GM19240 (cell line): ENCODE measurements at regions not wholly inside any gene's neighbourhood (a gene's known extent, or its start where the extent isn't known, plus 50 kb on each side); places are given as distances from the start of the nearest gene placed in this dataset.

ENCODE experiments used
- DNase-seq: peaks from one replicate; pipeline ENCODE4 v3.0.0; 2011; ENCODE audit warnings: low spot score; ENCODE audit not compliant: insufficient read length

DNA sequence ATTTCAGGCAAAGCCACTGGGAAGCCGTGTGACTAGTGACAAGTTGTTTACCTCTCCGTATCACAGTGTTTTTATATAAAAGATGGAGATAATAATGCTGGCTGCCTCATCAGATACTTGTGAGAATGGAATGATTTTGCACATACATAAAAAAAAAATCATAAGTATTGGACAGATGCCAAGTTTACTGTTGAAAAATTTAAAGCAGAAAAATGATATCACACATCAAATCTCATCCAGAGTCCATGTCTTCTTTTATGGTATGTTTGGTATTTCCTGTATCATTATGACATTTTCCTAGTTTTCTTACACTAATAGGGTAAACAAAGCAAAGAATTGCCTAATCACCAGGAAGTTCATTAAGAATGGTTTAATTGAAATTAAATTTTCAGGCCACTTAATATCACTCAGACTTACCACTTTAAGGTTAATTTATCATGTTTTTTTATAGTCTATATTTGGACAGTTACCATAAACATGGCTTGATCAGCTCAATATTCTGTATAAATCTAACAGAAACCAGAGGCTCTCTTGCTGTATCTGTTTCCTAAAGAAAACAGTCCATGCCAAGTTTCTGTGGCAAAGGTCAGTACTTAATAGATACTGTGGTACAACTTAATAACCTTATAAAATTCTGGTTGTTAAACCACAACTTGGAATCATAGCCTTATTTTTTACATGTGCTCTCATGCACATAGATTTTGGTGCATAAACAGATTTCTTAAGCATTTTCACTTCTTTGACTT, 656.5 kb upstream of the RIOK2 start:
- DNase-seq: no peak

DNA sequence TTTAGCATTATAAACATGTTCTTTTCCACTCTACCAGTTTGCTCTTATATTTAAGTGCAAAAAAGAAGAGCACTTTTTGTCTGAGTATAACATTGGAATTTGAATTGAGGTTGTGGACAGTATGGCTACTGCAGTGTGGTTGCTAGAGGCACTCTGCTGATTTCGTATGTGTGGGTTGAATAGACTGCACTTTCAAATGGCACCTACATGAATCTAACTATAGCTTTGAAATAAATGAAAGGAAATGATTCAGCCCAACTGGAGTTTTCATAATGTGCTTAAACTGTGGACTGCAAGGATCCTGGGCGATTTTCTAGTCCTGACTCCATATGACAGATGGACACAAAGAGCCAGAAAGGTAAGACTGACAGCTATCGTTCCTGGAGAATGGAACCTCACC, 657.6 kb upstream of the RIOK2 start:
- no peak for DNase-seq

DNA sequence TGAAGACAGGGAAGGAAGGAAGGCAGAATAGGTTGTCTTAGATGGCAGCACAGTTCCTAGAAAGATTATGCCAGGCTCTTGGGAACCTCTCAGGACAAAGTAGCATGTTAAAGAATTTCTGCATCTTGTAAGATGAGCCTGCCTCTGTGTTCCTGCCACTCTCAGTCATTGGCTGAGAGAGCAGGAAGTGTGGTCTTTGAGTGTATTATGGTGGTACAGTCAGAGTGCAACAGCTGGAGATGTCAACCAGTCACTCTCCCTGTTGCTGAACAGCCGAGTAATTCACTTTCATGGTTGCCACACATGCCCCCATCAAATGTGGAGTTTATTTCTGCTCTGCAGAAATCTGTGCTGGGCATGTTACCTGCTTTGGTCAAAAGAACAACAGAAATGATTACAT, 659.6 kb upstream of the RIOK2 start:
- no peak for DNase-seq

DNA sequence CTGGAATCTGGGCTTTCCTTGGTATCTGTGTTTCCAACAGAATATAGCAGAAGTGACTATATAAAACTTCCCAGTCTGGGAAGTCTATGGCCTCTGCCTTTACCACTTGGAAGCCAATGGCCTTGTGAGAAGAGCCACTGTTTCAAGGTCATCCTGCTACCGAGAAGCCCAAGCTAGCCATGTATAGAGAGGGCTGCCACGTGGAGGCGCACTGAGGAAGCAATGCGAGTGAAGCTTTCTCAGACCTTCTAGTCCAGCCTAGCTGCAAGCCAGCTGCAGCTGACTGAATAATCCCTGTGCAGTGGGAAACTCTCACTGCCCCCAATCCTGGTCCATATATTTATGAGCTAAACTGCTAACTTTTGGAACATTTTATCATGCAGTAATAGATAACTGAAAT, 661.8 kb upstream of the RIOK2 start:
- no peak for DNase-seq

DNA sequence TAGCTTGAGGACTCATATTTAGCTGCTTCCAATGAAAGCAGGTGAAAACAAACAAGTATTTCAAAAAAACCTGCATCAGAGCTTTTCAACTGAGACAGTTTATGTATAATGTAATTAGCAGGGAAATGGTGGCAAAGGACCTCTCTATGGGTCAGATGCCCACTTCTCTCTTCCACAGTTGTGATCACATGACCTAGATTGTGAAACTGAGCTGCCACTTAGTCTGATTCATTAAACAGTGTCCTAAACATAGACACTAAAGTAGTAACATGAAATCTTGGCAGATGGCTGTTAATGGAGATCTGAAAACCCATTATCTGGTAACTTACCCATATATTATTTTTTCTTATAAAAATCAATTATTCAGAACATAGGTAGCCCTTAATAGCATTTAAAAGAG, 663.6 kb upstream of the RIOK2 start:
- DNase-seq: no peak

DNA sequence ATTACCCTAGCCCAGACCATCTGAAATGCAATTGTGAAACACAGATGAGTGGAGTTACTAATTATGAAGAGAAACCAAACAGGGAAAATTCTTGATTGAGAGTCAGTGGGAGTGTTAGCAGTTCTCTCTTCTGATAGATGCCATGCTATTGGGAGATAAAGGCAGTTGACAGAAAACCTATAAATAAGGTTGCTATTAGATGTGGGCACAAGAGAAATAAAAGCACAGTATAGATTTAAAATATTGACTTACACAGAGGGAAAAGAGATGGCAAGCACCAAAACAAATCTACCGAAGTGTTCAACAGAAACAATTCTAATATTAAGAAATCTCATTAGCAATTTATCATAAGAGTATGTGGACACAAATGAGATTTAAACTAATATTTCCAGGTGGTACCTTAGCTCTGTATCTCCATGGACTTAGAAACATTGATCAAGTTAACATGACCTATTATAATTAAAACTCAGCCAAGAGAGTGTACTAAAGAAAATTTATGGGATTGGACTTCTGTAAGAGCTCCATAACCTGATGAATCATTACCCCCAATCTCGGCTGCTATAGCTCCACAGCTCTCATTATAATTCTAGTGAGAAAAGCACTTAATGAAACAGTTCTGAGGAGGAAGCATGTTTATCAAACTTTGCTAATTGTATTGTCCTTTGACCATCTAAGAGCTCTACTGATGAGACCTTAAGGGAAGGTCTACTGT, 665.0 kb upstream of the RIOK2 start:
- DNase-seq: no peak

DNA sequence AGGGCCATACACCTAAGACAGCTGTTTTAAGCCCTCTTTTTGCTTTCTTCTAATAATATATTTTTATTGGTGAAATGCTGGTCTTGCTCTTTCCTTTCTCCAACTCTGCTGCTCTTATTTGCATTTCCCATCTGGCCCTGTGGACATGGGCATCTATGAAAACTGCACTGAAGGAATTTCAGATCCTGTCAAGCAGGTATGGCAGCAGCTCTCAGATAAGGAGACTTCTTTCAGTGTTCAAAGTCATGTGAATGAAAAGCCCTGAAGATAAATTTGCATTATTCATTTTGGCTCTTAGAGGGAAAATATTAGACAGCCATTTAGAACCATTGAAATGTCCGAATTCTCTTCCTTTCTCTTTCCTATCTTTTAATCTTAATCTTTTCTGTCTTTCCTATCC, 668.0 kb upstream of the RIOK2 start:
- no peak for DNase-seq

DNA sequence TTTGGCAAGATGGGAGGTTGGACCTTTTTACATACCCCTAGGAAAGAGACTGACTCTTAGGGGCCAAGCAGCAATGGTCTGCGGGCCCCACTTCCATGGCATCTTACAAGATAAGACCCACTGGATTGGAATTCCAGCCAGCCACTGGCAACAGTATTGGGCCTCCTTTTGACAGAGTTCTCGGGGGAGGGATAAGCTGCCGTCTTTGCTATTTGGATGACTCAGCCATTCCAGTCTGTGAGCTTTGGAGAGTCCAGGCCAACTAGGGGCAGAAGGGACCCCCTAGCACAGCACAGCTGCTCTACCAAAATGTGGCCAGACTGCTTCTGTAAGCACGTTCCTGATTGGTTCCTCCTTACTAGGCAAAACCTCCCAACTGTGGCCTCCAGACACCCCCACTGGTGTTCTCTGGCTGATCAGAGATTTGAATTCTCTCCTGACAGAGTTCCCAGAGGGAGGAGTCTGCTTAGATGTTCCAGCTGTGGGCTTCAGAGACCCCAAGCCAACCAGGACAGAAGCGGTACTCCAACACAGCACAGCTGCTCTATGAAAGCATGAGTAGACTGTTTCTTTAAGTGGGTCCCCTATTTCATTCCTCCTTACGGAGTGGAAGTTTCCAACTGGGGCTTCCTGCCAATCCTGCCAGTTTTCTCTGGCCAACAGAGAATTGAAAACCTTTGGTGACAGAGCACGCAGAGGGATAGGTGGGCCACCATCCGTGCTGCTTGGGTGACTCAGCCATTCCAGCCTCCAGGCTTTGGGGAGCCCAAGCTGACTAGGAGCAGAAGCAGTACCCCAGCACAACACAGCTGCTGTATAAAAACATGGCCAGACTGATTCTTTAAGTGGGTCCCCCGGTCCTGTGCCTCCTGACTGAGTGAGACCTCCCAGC, 672.1 kb upstream of the RIOK2 start:
- no peak for DNase-seq

DNA sequence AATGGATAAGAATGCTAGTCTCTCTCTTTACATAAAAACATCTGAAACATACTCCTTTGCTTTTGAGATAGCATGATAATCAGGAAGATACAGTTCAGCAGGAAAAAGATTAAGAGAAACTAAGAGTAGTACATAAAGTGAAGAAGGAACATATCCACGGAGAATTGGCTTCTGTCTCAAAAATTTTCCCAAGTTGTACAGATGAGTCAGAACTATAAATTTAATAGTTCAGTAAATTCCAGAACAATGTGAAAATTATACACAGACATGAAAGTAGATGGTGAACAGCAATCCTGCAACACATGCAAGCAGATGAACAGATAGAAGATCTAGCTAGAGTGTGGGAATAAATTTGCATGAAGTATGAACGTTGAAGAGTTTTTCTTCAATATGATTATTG, 691.4 kb upstream of the RIOK2 start:
- DNase-seq: no peak

DNA sequence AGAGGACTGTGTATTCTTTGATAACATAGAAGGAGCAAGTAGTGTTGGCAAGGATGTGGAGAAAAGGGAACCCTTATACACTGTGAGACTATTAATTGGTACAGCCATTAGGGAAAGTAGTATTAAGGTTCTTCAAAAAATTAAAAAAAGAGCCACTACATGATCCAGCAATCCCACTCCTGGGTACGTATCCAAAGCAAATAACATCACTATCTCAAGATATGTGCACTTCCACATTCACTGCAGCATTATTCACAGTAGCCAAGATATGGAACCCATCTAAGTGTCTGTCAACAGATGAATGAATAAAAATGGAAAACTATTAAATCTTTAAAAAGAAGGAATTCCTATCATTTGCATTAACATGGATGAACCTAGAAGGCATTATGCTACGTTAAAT, 693.2 kb upstream of the RIOK2 start:
- DNase-seq: no peak

DNA sequence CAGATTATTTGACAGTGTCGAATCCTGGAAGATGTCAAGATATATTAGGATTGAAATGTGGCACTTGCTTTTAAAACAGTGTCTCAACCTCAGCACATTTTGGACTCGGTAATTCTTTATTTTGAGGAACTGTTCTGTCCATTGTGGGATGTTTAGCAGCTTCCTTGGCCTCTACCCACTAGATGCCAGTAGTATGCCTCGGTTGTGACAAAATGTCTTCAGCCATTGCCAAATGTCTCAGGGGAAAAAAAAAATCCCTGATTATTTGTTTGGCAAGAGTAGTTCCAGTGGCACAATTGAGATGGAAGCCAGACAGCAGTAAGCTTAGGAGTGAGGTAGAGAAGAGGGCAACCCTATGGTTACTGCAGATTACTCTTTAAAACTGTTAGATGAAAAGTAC, 694.5 kb upstream of the RIOK2 start:
- no peak for DNase-seq

DNA sequence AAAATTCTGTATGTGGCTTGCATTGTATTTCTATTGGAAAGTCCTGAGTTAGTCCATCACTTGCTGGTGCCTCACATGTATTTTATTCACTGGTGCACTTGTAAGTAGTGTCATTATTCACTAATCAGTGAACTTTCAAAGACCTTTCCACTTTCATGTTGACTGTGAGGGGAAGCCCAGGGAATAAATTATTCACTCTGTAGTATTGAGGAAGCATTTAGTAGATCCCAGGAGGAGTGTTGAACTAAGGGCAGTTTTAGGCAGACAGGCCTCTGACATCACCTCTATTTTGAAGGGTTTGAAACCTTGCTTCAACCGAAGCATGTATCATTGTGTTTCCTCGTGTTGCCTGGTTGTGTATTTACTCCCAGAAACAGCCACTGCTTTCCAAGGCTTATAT, 705.4 kb upstream of the RIOK2 start:
- peak; percentile 2 for DNase-seq

DNA sequence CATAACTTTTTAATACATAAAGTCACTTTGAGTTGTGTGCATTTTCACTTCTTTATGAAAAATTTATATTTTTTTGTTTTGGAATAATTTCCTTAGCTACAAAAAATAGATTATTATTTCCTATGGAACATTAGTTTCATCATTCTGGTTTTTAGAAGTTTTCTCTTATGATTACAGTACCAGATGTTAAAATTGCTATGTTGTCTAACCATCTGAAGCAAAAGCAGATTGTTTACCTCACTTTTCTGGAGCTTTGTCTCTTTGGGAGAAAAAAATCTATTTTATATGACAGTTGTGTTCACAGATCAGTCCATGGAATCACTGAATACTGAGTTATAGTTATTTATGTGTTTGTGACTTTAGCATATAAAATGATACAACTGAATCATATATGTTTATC, 708.9 kb upstream of the RIOK2 start:
- no peak for DNase-seq

DNA sequence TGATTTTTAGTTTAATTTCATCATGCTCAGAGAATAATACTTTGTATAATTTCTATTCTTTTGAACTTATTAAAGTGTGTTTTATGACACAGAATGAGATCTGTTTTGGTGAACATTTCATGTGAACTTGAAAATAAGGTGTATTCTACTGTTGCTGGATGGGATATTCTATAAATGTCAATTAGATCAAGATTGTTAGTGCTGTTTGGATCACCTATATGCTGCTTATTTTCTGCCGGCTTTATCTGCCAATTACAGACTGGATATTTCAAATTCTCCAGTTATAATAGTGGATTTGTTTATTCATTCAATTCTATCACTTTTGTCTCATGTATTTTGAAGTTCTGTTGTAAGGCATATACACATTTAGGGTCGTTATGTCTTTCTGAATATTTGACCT, 720.7 kb upstream of the RIOK2 start:
- DNase-seq: no peak

DNA sequence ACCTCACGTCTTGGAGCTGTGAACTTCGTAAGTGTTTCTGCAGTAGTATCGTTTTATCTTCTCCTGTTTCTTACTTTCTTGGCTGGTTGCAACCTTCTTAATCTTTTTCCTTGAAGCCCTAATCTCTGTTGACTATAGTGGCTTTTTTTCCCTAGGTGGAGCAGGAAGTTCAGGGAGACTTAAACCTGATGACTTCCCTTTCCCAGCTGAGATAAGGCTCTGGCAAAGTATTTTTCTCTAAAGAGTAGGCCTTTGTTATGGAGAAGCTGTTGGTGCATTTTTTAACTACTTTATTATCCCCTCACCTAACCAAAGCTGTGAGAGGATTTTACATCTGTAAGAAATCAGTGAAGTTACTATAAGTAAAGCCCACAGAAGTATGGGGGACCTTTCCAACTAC, 723.1 kb upstream of the RIOK2 start:
- DNase-seq: no peak

DNA sequence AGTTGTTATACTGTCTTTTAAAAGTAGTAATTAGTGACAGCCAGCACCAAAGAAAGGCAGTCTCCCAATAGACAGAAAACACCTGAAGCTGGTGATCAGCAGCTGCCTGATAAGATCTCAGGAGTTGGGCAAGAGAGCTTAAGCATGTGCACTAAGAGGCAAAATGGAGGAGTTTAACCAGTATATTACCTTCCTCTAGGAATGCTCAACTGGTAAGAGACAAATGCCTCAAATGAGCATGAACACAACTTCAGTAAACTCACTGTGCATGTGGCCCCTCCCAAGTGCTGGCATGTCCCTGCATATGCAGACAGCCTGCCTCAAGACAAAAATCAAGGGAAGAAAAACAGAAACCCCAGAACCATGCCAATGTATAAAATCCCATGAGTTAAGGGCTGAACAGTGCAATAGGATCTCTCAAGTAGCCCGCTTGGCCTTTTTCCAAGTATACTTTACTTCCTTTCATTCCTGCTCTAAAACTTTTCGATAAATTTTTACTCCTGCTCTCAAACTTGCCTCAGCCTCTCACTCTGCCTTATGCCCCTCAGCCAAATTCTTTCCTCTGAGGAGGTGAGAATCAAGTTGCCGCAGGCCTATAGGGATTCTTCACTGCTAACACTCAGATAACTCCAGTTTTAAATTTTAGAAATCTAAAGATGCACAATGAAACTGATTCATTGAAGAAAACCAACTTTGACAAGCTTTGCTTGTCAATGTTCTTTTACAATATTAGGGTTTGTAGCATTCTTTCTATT, 724.8 kb upstream of the RIOK2 start:
- DNase-seq: no peak

DNA sequence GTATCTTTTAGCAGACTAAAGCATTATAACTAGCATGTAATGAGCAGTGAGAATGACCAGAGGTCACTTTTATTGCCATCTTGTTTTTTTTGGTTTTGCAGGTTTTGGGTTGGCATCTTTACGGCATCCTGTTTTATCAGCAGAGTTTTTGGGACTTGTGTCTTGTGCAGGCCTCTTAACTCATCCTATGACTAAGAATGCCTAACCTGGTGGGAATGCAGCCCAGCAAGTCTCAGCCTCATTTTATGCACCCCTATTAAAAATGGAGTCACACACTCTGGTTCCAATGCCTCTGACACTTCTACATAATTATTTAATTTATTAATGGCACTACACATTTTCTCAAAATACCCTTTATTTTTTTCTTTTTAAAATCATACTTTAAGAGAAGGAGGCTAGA, 726.5 kb upstream of the RIOK2 start:
- DNase-seq: no peak

DNA sequence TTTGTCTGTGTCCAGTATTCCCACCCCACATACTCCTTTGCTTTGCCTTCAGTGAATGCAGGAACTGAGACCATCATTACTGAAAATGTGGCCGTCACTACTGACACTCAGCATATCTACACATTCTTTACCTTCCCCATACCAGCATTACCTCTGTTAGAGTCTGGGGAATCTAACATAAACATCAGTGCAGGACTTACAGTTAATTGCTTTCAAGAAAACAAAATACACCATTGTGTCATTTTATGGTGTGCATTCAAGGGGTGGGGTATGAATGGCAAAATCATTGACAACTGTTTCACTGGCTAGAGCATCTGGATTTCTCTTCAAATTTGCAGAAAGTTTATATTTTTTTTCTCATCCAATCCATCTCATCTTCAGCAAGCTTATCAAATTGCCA, 731.4 kb upstream of the RIOK2 start:
- DNase-seq: no peak

DNA sequence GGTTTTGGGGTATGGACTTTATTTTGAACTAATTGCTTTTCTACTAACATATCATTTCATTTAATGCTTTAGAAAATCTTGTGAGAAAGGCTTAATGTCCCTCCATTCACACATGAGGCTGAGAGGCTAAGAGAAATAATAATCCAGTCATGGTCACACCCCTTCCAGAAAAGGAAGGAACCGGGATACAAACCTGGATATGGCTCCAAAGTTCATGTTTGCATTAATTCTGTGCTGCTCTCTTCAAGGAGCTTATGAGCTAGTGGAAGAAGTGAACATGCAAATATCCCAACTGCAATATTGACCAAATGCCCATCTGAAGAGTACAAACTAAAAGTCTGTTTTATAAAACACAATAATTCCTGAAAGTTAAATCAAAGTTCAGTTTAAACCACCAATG, 732.1 kb upstream of the RIOK2 start:
- no peak for DNase-seq

DNA sequence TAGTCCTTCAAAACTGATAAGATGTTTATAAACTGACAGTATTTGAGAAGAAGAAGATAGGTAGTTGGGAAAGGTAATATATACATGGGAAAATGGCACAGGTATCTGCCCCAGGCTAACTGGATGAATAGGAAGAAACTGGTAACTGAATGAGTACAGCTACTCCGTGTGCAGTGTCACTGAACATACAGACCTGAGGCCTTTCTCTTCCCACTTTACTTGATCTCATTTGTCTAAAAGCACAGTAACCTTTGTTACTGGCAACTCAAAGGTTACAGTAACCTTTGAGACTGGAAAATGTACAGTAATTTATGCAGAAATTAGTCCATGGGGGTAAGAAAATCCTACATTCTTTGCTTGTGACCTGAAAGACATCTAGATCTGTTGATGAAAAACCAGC, 735.0 kb upstream of the RIOK2 start:
- DNase-seq: no peak

DNA sequence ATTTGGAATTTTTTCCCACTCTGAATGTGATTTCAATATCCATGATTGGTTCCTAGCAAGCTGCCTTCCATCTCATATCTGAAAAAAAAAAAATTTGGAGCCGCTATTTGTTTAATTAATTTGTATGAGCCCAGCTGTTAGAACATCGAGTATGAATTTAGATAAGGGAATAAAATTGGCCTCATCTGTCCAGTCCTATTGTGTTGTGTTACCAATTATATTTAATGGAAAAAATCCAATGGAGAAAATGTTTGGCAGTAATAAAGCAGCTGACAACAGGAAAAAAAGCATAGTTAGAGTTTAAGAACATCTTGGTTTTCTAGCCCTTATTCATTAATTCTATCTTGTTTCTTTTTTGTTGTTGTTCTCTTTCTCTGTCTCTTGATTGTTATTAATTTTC, 735.6 kb upstream of the RIOK2 start:
- DNase-seq: no peak

DNA sequence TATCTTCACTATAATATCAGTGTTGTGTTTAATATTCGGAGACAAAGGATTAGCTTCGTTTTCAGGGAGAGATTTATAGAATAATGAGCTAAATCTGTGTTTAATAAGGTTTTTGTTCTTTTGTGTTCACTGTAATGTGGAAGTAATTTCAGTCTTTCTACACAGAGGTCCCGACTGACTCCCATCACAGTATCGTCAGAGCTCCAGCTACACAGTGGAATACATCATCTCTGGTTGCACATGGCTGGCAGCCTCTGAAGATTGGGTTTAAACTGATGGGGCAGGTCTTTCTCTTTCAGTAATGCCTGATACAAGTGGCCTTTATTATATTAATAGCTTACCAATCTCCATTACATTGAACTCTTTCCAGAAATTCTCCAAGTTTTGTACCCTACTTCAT, 736.7 kb upstream of the RIOK2 start:
- DNase-seq: no peak
